ENCODE measurements at regions not wholly inside any gene's neighbourhood (a gene's known extent, or its start where the extent isn't known, plus 50 kb on each side); places are given as distances from the start of the nearest gene placed in this dataset.

- TF ChIP-seq SP1 (CRISPR knock-in tag; conservative IDR thresholded peaks at IDR 0.05), result no peak
- no peak for TF ChIP-seq CTCF (IDR thresholded peaks at IDR 0.05)
- no peak for TF ChIP-seq MAX (CRISPR knock-in tag; IDR thresholded peaks at IDR 0.05)
- TF ChIP-seq ZNF423 (CRISPR knock-in tag; IDR thresholded peaks at IDR 0.05), result no peak
Measured at GRCh38 chr1:190808035-190808434, 330.4 kb upstream of the BRINP3 start.
